Upper lobe of right lung (tissue), 1 donor: ENCODE measurements at regions not wholly inside any gene's neighbourhood (a gene's known extent, or its start where the extent isn't known, plus 50 kb on each side); places are given as distances from the start of the nearest gene placed in this dataset.

Source experiments
- ATAC-seq: fragments of 200-7000 bp; cut with Tn5 transposase; one replicate; pipeline ENCODE4 v1.9.1; 2020; ENCODE audit warnings: mild to moderate bottlenecking, moderate library complexity
- DNase-seq: peaks from one replicate; pipeline ENCODE4 v3.0.0-alpha.2; 2020
- H3K27ac ChIP-seq: fragments of 200-600 bp; one replicate; pipeline ENCODE4 v1.8.0; 2022
- H3K27me3 ChIP-seq: fragments of 200-600 bp; one replicate; pipeline ENCODE4 v1.8.0; 2022; ENCODE audit warnings: mild to moderate bottlenecking
- H3K36me3 ChIP-seq: fragments of 200-600 bp; one replicate; pipeline ENCODE4 v1.8.0; 2022
- H3K4me1 ChIP-seq: fragments of 200-600 bp; one replicate; pipeline ENCODE4 v1.8.0; 2022
- H3K4me3 ChIP-seq: fragments of 200-600 bp; one replicate; pipeline ENCODE4 v1.8.0; 2022; ENCODE audit warnings: mild to moderate bottlenecking
- H3K9me3 ChIP-seq: fragments of 200-600 bp; one replicate; pipeline ENCODE4 v1.8.0; 2022
- CTCF ChIP-seq: fragments of 200-600 bp; IDR thresholded peaks from one replicate; pipeline ENCODE4 v1.8.0; 2022; ENCODE audit warnings: antibody characterized with exemption
- intact Hi-C: fragments of 100-400 bp; cut with DNase I; formaldehyde crosslinking; loops from one replicate; pipeline ENCODE4 v1.11.0; 2022
- donor health status: DM: no; HTN: yes; CAD: no; lungs with severe emphysema.

GRCh38 chr12:92502417-92503028 is 200.3 kb upstream of the PLEKHG7 start:
- Histone ChIP-seq H3K4me3 (no peak overlapping the region), H3K4me1 (peaks cover 39% of the 10 kb centered on the region), H3K27ac (peak overlapping the region; percentile 80), H3K36me3 (no peaks in the 10 kb centered on the region), H3K27me3 (no peaks in the 10 kb centered on the region), H3K9me3 (no peaks in the 10 kb centered on the region)
- DNase-seq (no peak), ATAC-seq (peak; percentile 67)
- TF ChIP-seq CTCF, result peak; percentile 35
- intact Hi-C loops, result no loop called here

GRCh38 chr12:92496790-92497189 is 206.0 kb upstream of the PLEKHG7 start:
- DNase-seq, result no peak
- Histone ChIP-seq H3K4me1 (no peaks in the 10 kb centered on the region), H3K27me3 (no peaks in the 10 kb centered on the region), H3K9me3 (no peaks in the 10 kb centered on the region), H3K27ac (no peak overlapping the region), H3K36me3 (no peaks in the 10 kb centered on the region), H3K4me3 (no peak overlapping the region)
- TF ChIP-seq CTCF, result no peak
- no peak for ATAC-seq
- intact Hi-C loops, result no loop called here

GRCh38 chr12:92495108-92495507 is 207.7 kb upstream of the PLEKHG7 start:
- Histone ChIP-seq H3K9me3 (no peaks in the 10 kb centered on the region), H3K27ac (no peak overlapping the region), H3K4me3 (no peak overlapping the region), H3K4me1 (no peaks in the 10 kb centered on the region), H3K36me3 (no peaks in the 10 kb centered on the region), H3K27me3 (no peaks in the 10 kb centered on the region)
- no peak for TF ChIP-seq CTCF
- intact Hi-C loops, result no loop called here
- DNase-seq (no peak), ATAC-seq (no peak)

GRCh38 chr12:92493816-92494215 is 209.0 kb upstream of the PLEKHG7 start:
- no peak for TF ChIP-seq CTCF
- Histone ChIP-seq H3K9me3 (no peaks in the 10 kb centered on the region), H3K4me3 (no peak overlapping the region), H3K27ac (no peak overlapping the region), H3K27me3 (no peaks in the 10 kb centered on the region), H3K4me1 (no peaks in the 10 kb centered on the region), H3K36me3 (no peaks in the 10 kb centered on the region)
- intact Hi-C loops, result no loop called here
- DNase-seq (no peak), ATAC-seq (no peak)

- H3K36me3 ChIP-seq, result no peaks in the 10 kb centered on the region
- H3K4me3 ChIP-seq, result no peak overlapping the region
- TF ChIP-seq CTCF, result no peak
- H3K27ac ChIP-seq, result no peak overlapping the region
- ATAC-seq (no peak), DNase-seq (no peak)
- no peaks in the 10 kb centered on the region for H3K9me3 ChIP-seq
- H3K27me3 ChIP-seq, result no peaks in the 10 kb centered on the region
- no peaks in the 10 kb centered on the region for H3K4me1 ChIP-seq
- intact Hi-C loops, result no loop called here
Observed at GRCh38 chr12:92492995-92493394, 209.8 kb upstream of the PLEKHG7 start.

GRCh38 chr12:92492291-92492690 is 210.5 kb upstream of the PLEKHG7 start:
- intact Hi-C loops, result no loop called here
- no peak overlapping the region for H3K27ac ChIP-seq

More at GRCh38 chr12:92492291-92492690, 210.5 kb upstream of the PLEKHG7 start:
- Histone ChIP-seq H3K27me3 (no peaks in the 10 kb centered on the region), H3K36me3 (no peaks in the 10 kb centered on the region), H3K9me3 (no peaks in the 10 kb centered on the region), H3K4me1 (no peaks in the 10 kb centered on the region), H3K4me3 (no peak overlapping the region)
- no peak for TF ChIP-seq CTCF
- ATAC-seq, result no peak
- DNase-seq, result no peak
